CD14-positive monocyte (primary cell): ENCODE measurements at regions not wholly inside any gene's neighbourhood (a gene's known extent, or its start where the extent isn't known, plus 50 kb on each side); places are given as distances from the start of the nearest gene placed in this dataset.

Experiments used
- DNase-seq, 3 donors: peaks; one replicate each; pipeline ENCODE4 v3.0.0-alpha.2; 2011 to 2022
- H2AFZ ChIP-seq: 2 replicates; pipeline ENCODE4 v1.6.0; 2012; ENCODE audit warnings: mild to moderate bottlenecking, low read depth, low read length, inconsistent platforms; ENCODE audit not compliant: insufficient read depth, poor library complexity, severe bottlenecking
- H3K27ac ChIP-seq, 2 donors: 1 replicate in 1 of 2; 2 replicates in 1 of 2; pipeline ENCODE4 v1.5.1; 2012 to 2013; ENCODE audit warnings: low read length in 2 of 2, control low read depth in 1 of 2, inconsistent platforms in 1 of 2, low read depth in 1 of 2, mild to moderate bottlenecking in 1 of 2
- H3K27me3 ChIP-seq, 2 donors: one replicate each; pipeline versions ENCODE4 v1.6.0 to v1.6.1; 2011 to 2013; ENCODE audit warnings: low read length in 2 of 2; ENCODE audit not compliant: control insufficient read depth in 2 of 2, insufficient read depth in 2 of 2
- H3K36me3 ChIP-seq, 2 donors: replicated peaks in 1 of 2; 1 replicate in 1 of 2; 2 replicates in 1 of 2; pipeline versions ENCODE4 v1.5.1 to v1.6.1; 2012 to 2013; ENCODE audit warnings: low read length in 2 of 2, control low read depth in 1 of 2, inconsistent platforms in 1 of 2, mild to moderate bottlenecking in 1 of 2; ENCODE audit not compliant: insufficient read depth in 2 of 2, control insufficient read depth in 1 of 2
- H3K4me1 ChIP-seq, 2 donors: 1 replicate in 1 of 2; 2 replicates in 1 of 2; pipeline versions ENCODE4 v1.5.1 to v1.6.1; 2012 to 2013; ENCODE audit warnings: low read length in 2 of 2, control low read depth in 1 of 2, inconsistent platforms in 1 of 2, mild to moderate bottlenecking in 1 of 2, moderate library complexity in 1 of 2; ENCODE audit not compliant: insufficient read depth in 2 of 2, control insufficient read depth in 1 of 2
- H3K4me2 ChIP-seq: replicated peaks from 2 replicates; pipeline ENCODE3; 2012; ENCODE audit warnings: low read length, moderate library complexity, mild to moderate bottlenecking; ENCODE audit not compliant: poor library complexity, severe bottlenecking; ENCODE audit errors: extremely low read depth
- H3K4me3 ChIP-seq, 3 experiments: fragments of 200-600 bp in 1 of 3; sonication (generic) in 1 of 3; replicated peaks in 1 of 3; 1 replicate in 2 of 3; 2 replicates in 1 of 3; pipeline ENCODE4 v1.5.1; 2011 to 2013; ENCODE audit warnings: low read length in 3 of 3, mild to moderate bottlenecking in 3 of 3, control low read depth in 2 of 3, low read depth in 2 of 3, inconsistent platforms in 1 of 3, moderate library complexity in 1 of 3
- H3K79me2 ChIP-seq: 2 replicates; pipeline ENCODE4 v1.6.0; 2012; ENCODE audit warnings: mild to moderate bottlenecking, control low read depth, inconsistent platforms, low read length, moderate library complexity; ENCODE audit not compliant: insufficient read depth
- H3K9ac ChIP-seq: 2 replicates; pipeline ENCODE4 v1.6.0; 2017; ENCODE audit warnings: low read length, mild to moderate bottlenecking; ENCODE audit not compliant: insufficient read depth, poor library complexity, severe bottlenecking
- H3K9me3 ChIP-seq, 2 donors: replicated peaks in 1 of 2; 1 replicate in 1 of 2; 2 replicates in 1 of 2; pipeline versions ENCODE4 v1.5.1 to v1.6.1; 2012 to 2013; ENCODE audit warnings: low read length in 2 of 2, control low read depth in 1 of 2; ENCODE audit not compliant: control insufficient read depth in 1 of 2, insufficient read depth in 1 of 2
- H4K20me1 ChIP-seq: 2 replicates; pipeline ENCODE4 v1.6.0; 2012; ENCODE audit warnings: mild to moderate bottlenecking, low read length, control low read depth, moderate library complexity; ENCODE audit not compliant: insufficient read depth
- H3K27ac Mint-ChIP-seq, 7 donors: one replicate each; pipeline ENCODE4 v1.8.0; 2020; ENCODE audit warnings: mild to moderate bottlenecking in 7 of 7, mixed read lengths in 7 of 7, moderate library complexity in 6 of 7, inconsistent platforms in 2 of 7
- H3K27me3 Mint-ChIP-seq, 3 donors: one replicate each; pipeline ENCODE4 v1.8.0; 2021 to 2022; ENCODE audit warnings: low read depth in 3 of 3, mild to moderate bottlenecking in 3 of 3, mixed read lengths in 3 of 3, moderate library complexity in 3 of 3, inconsistent platforms in 1 of 3
- H3K36me3 Mint-ChIP-seq, 2 donors: one replicate each; pipeline ENCODE4 v1.8.0; 2020; ENCODE audit warnings: mixed read lengths in 2 of 2, inconsistent platforms in 1 of 2, mild to moderate bottlenecking in 1 of 2
- H3K4me1 Mint-ChIP-seq: one replicate; pipeline ENCODE4 v1.8.0; 2020; ENCODE audit warnings: mild to moderate bottlenecking, mixed read lengths
- H3K4me3 Mint-ChIP-seq, 2 donors: one replicate each; pipeline ENCODE4 v1.8.0; 2020; ENCODE audit warnings: mild to moderate bottlenecking in 2 of 2, mixed read lengths in 2 of 2, moderate library complexity in 1 of 2
- H3K9me3 Mint-ChIP-seq, 7 donors: one replicate each; pipeline ENCODE4 v1.8.0; 2020 to 2022; ENCODE audit warnings: mixed read lengths in 7 of 7, mild to moderate bottlenecking in 6 of 7, moderate library complexity in 6 of 7, inconsistent platforms in 2 of 7
- WGBS: methylation state at CpG from one replicate; pipeline ENCODE4 v1.1.5; 2013; ENCODE audit warnings: missing lambda C conversion rate; ENCODE audit not compliant: insufficient coverage; 5-methylcytosine and 5-hydroxymethylcytosine counted together
- intact Hi-C, 2 donors: fragments of 100-400 bp; cut with micrococcal nuclease; formaldehyde crosslinking; loops; one replicate each; pipeline versions ENCODE4 v1.15.0 to v1.15.1; 2023
- TF ChIP-seq, protein P1 (sequence below): fragments of 200-600 bp; IDR thresholded peaks from one replicate; pipeline ENCODE4 v1.8.0; 2022; ENCODE audit warnings: antibody characterized with exemption, mild to moderate bottlenecking

DNA sequence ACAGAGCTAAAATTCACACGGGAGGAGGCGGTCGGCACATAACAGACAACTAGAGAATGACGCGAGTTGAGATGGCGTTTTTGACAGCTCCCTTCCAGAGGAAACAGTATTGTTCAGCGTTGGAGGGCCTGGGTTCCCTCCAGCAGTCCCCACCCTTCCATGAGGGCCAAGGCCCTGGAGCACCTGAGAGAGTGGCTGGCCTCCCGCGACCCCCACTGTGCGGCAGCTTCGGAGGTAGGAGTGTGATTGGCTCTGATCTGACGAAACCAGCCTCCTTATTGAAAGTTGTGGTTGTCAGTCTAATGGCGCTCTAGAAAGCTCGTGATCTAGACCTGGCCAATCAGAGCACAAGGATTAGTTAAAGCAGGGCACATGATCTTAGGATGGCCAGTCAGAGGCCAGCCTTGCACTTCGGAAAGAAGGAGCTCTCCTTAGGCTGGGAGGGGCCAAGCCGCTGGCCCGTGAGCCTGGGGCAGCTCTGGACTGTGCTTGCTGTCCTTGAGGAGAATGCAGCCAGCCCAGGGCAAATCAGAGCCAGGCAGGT, 104.5 kb upstream of the CELF4 start:
- Histone ChIP-seq H3K4me2 (no peak overlapping the region), H3K79me2 (no peaks in the 10 kb centered on the region), H3K9ac (no peak overlapping the region), H3K4me1 (no peaks in the 10 kb centered on the region), H3K27me3 (no peaks in the 10 kb centered on the region), H4K20me1 (no peaks in the 10 kb centered on the region), H3K9me3 (peaks cover 0 to 10% of the 10 kb centered on the region in 2 donors), H3K36me3 (no peaks in the 10 kb centered on the region), H3K27ac (no peak overlapping the region), H2AFZ (no peak overlapping the region), H3K4me3 (no peak overlapping the region)
- intact Hi-C loops = no loop called here
- peaks cover 5 to 19% (median 10%) of the 10 kb centered on the region in 7 donors for H3K9me3 Mint-ChIP-seq
- H3K4me3 Mint-ChIP-seq = no peak overlapping the region
- 95% methylated on average over 14 of the region's 17 CpGs for WGBS
- H3K27me3 Mint-ChIP-seq = peaks cover 0 to 2% (median 0%) of the 10 kb centered on the region in 3 donors
- H3K4me1 Mint-ChIP-seq = no peaks in the 10 kb centered on the region
- TF ChIP-seq, protein P1, sequence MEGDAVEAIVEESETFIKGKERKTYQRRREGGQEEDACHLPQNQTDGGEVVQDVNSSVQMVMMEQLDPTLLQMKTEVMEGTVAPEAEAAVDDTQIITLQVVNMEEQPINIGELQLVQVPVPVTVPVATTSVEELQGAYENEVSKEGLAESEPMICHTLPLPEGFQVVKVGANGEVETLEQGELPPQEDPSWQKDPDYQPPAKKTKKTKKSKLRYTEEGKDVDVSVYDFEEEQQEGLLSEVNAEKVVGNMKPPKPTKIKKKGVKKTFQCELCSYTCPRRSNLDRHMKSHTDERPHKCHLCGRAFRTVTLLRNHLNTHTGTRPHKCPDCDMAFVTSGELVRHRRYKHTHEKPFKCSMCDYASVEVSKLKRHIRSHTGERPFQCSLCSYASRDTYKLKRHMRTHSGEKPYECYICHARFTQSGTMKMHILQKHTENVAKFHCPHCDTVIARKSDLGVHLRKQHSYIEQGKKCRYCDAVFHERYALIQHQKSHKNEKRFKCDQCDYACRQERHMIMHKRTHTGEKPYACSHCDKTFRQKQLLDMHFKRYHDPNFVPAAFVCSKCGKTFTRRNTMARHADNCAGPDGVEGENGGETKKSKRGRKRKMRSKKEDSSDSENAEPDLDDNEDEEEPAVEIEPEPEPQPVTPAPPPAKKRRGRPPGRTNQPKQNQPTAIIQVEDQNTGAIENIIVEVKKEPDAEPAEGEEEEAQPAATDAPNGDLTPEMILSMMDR = no peak
- H3K36me3 Mint-ChIP-seq = no peaks in the 10 kb centered on the region
- DNase-seq = no peak
- H3K27ac Mint-ChIP-seq = no peak overlapping the region

DNA sequence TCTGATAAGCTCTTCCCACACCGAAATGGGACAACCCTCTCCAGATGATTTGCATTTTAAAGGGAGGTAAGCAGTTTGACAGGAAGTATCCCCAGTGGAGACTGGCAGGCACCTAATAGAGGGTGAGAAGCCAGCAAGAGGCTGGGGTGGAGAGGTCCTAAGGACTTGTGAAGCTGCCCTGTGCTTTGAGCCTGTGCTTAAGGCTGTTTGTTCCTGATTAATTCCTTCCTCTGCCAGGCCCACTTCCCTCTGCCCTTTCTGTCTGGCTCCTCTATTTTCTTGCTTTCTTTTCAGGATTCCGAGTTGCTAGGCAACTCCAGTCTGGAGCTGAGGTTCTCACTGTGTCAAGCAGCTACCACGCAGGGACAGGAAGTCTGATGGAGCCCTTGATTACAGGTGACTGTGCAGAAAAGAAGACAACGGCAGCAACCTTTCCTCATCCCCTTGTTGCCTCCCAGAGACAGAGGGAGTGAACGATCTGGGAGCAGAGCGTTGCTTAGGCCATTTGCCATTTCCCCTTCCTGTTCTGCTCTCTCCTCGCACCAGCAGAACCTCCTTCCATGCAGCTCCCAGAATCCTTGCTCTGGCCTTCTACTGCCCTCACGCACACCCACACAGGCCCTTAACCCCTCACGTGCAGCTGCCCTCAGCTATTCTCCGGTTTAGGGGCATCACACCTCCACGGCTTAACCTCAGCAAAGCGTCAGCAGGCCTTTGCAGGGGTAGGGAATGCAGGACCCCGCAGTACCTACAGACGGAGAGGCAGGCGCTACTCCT, 103.6 kb upstream of the CELF4 start:
- TF ChIP-seq, protein P1 = no peak
- no peak for DNase-seq
- H3K4me1 ChIP-seq = no peaks in the 10 kb centered on the region
- Mint-ChIP-seq H3K27ac (no peak overlapping the region), H3K9me3 (peaks cover 5 to 19% (median 10%) of the 10 kb centered on the region in 7 donors), H3K36me3 (no peaks in the 10 kb centered on the region), H3K4me1 (no peaks in the 10 kb centered on the region), H3K27me3 (peaks cover 0 to 2% (median 0%) of the 10 kb centered on the region in 3 donors), H3K4me3 (no peak overlapping the region)
- H3K79me2 ChIP-seq = no peaks in the 10 kb centered on the region
- no peak overlapping the region for H3K4me2 ChIP-seq
- peaks cover 0 to 10% of the 10 kb centered on the region in 2 donors for H3K9me3 ChIP-seq
- H3K27ac ChIP-seq = no peak overlapping the region
- H3K4me3 ChIP-seq = no peak overlapping the region
- H3K27me3 ChIP-seq = no peaks in the 10 kb centered on the region
- WGBS = 78% methylated on average over 14 of the region's 15 CpGs
- no peak overlapping the region for H3K9ac ChIP-seq
- H4K20me1 ChIP-seq = no peaks in the 10 kb centered on the region
- H3K36me3 ChIP-seq = no peaks in the 10 kb centered on the region
- intact Hi-C loops = no loop called here
- no peak overlapping the region for H2AFZ ChIP-seq
